ENCODE measurements at regions not wholly inside any gene's neighbourhood (a gene's known extent, or its start where the extent isn't known, plus 50 kb on each side); places are given as distances from the start of the nearest gene placed in this dataset.
A peak's percentile ranks its signal among the peaks of the same experiment; 100 is the strongest.

GRCh38 chr13:97798171-97798821, 155.2 kb upstream of the IPO5 start:
- no peak for DNase-seq

- DNase-seq = no peak
Measured at GRCh38 chr13:97798836-97799235, 154.6 kb upstream of the IPO5 start.

GRCh38 chr13:97802213-97802612, 151.3 kb upstream of the IPO5 start:
- no peak for DNase-seq

GRCh38 chr13:97809576-97809975, 143.9 kb upstream of the IPO5 start:
- DNase-seq = no peak

- DNase-seq = no peak
Measured at GRCh38 chr13:97810152-97810551, 143.3 kb upstream of the IPO5 start.

- no peak for DNase-seq
Measured at GRCh38 chr13:97822377-97822776, 131.1 kb upstream of the IPO5 start.

- DNase-seq = no peak
Measured at GRCh38 chr13:97826421-97827012, 127.0 kb upstream of the IPO5 start.

GRCh38 chr13:97834250-97834649, 119.2 kb upstream of the IPO5 start:
- no peak for DNase-seq

GRCh38 chr13:97843189-97843588, 110.3 kb upstream of the IPO5 start:
- DNase-seq = no peak

- DNase-seq = no peak
Measured at GRCh38 chr13:97844151-97844550, 109.3 kb upstream of the IPO5 start.

- no peak for DNase-seq
Measured at GRCh38 chr13:97848886-97849285, 104.6 kb upstream of the IPO5 start.

- DNase-seq = no peak
Measured at GRCh38 chr13:97849305-97849704, 104.2 kb upstream of the IPO5 start.

- no peak for DNase-seq
Measured at GRCh38 chr13:97851269-97851668, 102.2 kb upstream of the IPO5 start.

- DNase-seq = no peak
Measured at GRCh38 chr13:97852181-97852874, 101.1 kb upstream of the IPO5 start.

GRCh38 chr13:97853550-97853949, 99.9 kb upstream of the IPO5 start:
- no peak for DNase-seq

- DNase-seq = peak; percentile 46
Measured at GRCh38 chr13:97855570-97856303, 97.7 kb upstream of the IPO5 start.

- no peak for DNase-seq
Measured at GRCh38 chr13:97856304-97856675, 97.2 kb upstream of the IPO5 start.

- no peak for DNase-seq
Measured at GRCh38 chr13:97858161-97858560, 95.3 kb upstream of the IPO5 start.

- DNase-seq = no peak
Measured at GRCh38 chr13:97866346-97866745, 87.1 kb upstream of the IPO5 start.

- no peak for DNase-seq
Measured at GRCh38 chr13:97866751-97867150, 86.7 kb upstream of the IPO5 start.

GRCh38 chr13:97873398-97873797, 80.1 kb upstream of the IPO5 start:
- no peak for DNase-seq

GRCh38 chr13:97875218-97875617, 78.3 kb upstream of the IPO5 start:
- no peak for DNase-seq

- DNase-seq = no peak
Measured at GRCh38 chr13:97875911-97876310, 77.6 kb upstream of the IPO5 start.

Data from 8988T (cell line).